IMR-90 (cell line): ENCODE measurements at regions not wholly inside any gene's neighbourhood (a gene's known extent, or its start where the extent isn't known, plus 50 kb on each side); places are given as distances from the start of the nearest gene placed in this dataset.

Experiments used
- ATAC-seq: fragments of 200-7000 bp; cut with Tn5 transposase; 2 replicates; pipeline ENCODE4 v1.9.1; 2020; ENCODE audit warnings: low read depth, mild to moderate bottlenecking, moderate library complexity
- BruUV-seq: library from RNA; stranded (reverse); fragments of 400-500 nt; replicated peaks from 2 replicates; lab custom pipeline; 2021; lab: Mats Ljungman, UMichigan
- CTCF ChIA-PET: fragments of 300-600 bp; formaldehyde crosslinking; extraction: SDS; loops from one replicate; lab custom pipeline; 2021; ENCODE audit warnings: antibody characterized with exemption; lab: Yijun Ruan, JAX
- POLR2A ChIA-PET: fragments of 300-600 bp; sonication (Branson Sonifier 250); formaldehyde crosslinking; loops from one replicate; lab custom pipeline; 2022; ENCODE audit warnings: antibody characterized with exemption; ENCODE audit not compliant: unreplicated experiment; lab: Charles Lee
- DNase-seq: peaks from one replicate; pipeline ENCODE4 v3.0.0; 2013
- H2AFZ ChIP-seq: replicated peaks from 2 replicates; pipeline ENCODE3; 2013; ENCODE audit warnings: low read length, mild to moderate bottlenecking; ENCODE audit not compliant: poor library complexity
- H2AK5ac ChIP-seq: 2 replicates; pipeline ENCODE4 v1.6.1; 2013; ENCODE audit warnings: low read depth, low read length, inconsistent platforms
- H2AK9ac ChIP-seq: replicated peaks from 2 replicates; pipeline ENCODE3; 2013; ENCODE audit warnings: mild to moderate bottlenecking, low read depth, low read length, moderate library complexity; ENCODE audit not compliant: poor library complexity
- H2BK120ac ChIP-seq: 2 replicates; pipeline ENCODE4 v1.6.1; 2013; ENCODE audit warnings: low read depth, low read length, inconsistent platforms
- H2BK15ac ChIP-seq: 3 replicates; pipeline ENCODE4 v1.6.1; 2013; ENCODE audit warnings: low read depth, low read length, inconsistent platforms
- H2BK20ac ChIP-seq: 2 replicates; pipeline ENCODE4 v1.6.1; 2013; ENCODE audit warnings: low read depth, mild to moderate bottlenecking, inconsistent platforms, low read length, moderate library complexity
- H2BK5ac ChIP-seq: 2 replicates; pipeline ENCODE4 v1.6.1; 2013; ENCODE audit warnings: mild to moderate bottlenecking, low read depth, low read length, inconsistent platforms; ENCODE audit not compliant: poor library complexity, severe bottlenecking
- H3K14ac ChIP-seq: replicated peaks from 2 replicates; pipeline ENCODE4 v1.6.1; 2013; ENCODE audit warnings: low read depth, low read length, inconsistent platforms
- H3K18ac ChIP-seq: 2 replicates; pipeline ENCODE4 v1.6.1; 2013; ENCODE audit warnings: low read depth, low read length, control low read depth
- H3K23ac ChIP-seq: 2 replicates; pipeline ENCODE4 v1.6.1; 2013; ENCODE audit warnings: low read depth, low read length, inconsistent platforms
- H3K27ac ChIP-seq: 2 replicates; pipeline ENCODE4 v1.5.1; 2013; ENCODE audit warnings: mild to moderate bottlenecking, control low read depth, low read length; ENCODE audit not compliant: insufficient read depth
- H3K27me3 ChIP-seq: 2 replicates; pipeline ENCODE4 v1.6.1; 2013; ENCODE audit warnings: low read length; ENCODE audit not compliant: control insufficient read depth, insufficient read depth
- H3K36me3 ChIP-seq: 2 replicates; pipeline ENCODE4 v1.6.1; 2013; ENCODE audit warnings: low read length, mixed read lengths; ENCODE audit not compliant: control insufficient read depth, insufficient read depth
- H3K4ac ChIP-seq: 2 replicates; pipeline ENCODE4 v1.6.1; 2013; ENCODE audit warnings: low read depth, low read length, inconsistent platforms
- H3K4me1 ChIP-seq: 2 replicates; pipeline ENCODE4 v1.6.1; 2013; ENCODE audit warnings: low read length, mixed read lengths; ENCODE audit not compliant: control insufficient read depth, insufficient read depth
- H3K4me2 ChIP-seq: 2 replicates; pipeline ENCODE4 v1.6.1; 2013; ENCODE audit warnings: low read depth, mild to moderate bottlenecking, control low read depth, low read length, moderate library complexity
- H3K4me3 ChIP-seq: 2 replicates; pipeline ENCODE4 v1.5.1; 2013; ENCODE audit warnings: low read depth, mild to moderate bottlenecking, control low read depth, low read length, moderate library complexity; ENCODE audit not compliant: insufficient read depth
- H3K56ac ChIP-seq: 2 replicates; pipeline ENCODE4 v1.6.1; 2013; ENCODE audit warnings: low read length, inconsistent platforms; ENCODE audit not compliant: insufficient read depth; ENCODE audit errors: extremely low read depth
- H3K79me1 ChIP-seq, 2 experiments: 2 replicates each; pipeline ENCODE4 v1.6.1; 2013; ENCODE audit warnings: low read length in 2 of 2, inconsistent platforms in 1 of 2, low read depth in 1 of 2
- H3K9ac ChIP-seq: 2 replicates; pipeline ENCODE4 v1.6.1; 2013; ENCODE audit warnings: low read depth, low read length, control low read depth
- H3K9me1 ChIP-seq: 2 replicates; pipeline ENCODE4 v1.6.1; 2013; ENCODE audit warnings: low read length, inconsistent platforms; ENCODE audit not compliant: insufficient read depth
- H3K9me3 ChIP-seq: 2 replicates; pipeline ENCODE4 v1.6.1; 2013; ENCODE audit warnings: low read length; ENCODE audit not compliant: control insufficient read depth, insufficient read depth
- H4K20me1 ChIP-seq: 2 replicates; pipeline ENCODE4 v1.6.1; 2013; ENCODE audit warnings: low read length, inconsistent platforms; ENCODE audit not compliant: insufficient read depth
- H4K5ac ChIP-seq: 2 replicates; pipeline ENCODE4 v1.6.1; 2013; ENCODE audit warnings: mild to moderate bottlenecking, low read depth, low read length, control low read depth
- H4K8ac ChIP-seq, 2 experiments: 2 replicates each; pipeline ENCODE4 v1.6.1; 2013; ENCODE audit warnings: low read depth in 2 of 2, low read length in 2 of 2, control low read depth in 1 of 2, inconsistent platforms in 1 of 2
- H4K91ac ChIP-seq: 2 replicates; pipeline ENCODE4 v1.6.1; 2013; ENCODE audit warnings: low read depth, low read length, inconsistent platforms; ENCODE audit not compliant: insufficient read depth
- RAD21 ChIP-seq: IDR thresholded peaks from 2 replicates; pipeline ENCODE4 v1.6.1; 2012; ENCODE audit warnings: low read length, improper control_type of control experiment
- RFX5 ChIP-seq: IDR thresholded peaks from 2 replicates; pipeline ENCODE4 v1.8.0; 2012; ENCODE audit warnings: low read depth, mild to moderate bottlenecking, low read length, moderate library complexity
- WGBS, 2 experiments: methylation state at CpG; one replicate each; pipeline versions ENCODE4 v1.1.5 to v1.1.7; 2013; ENCODE audit warnings: missing lambda C conversion rate in 2 of 2; ENCODE audit not compliant: insufficient read length in 1 of 2; ENCODE audit errors: extremely low coverage in 2 of 2; 5-methylcytosine and 5-hydroxymethylcytosine counted together
- dilution Hi-C: fragments of 300-500 bp; cut with HindIII; formaldehyde crosslinking; loops from one replicate; pipeline ENCODE4 v1.14.3; 2018; ENCODE audit warnings: low sequenced_read_pairs; ENCODE audit not compliant: unreplicated experiment
- in situ Hi-C: fragments of 300-500 bp; cut with MboI; formaldehyde crosslinking; loops from 3 replicates; pipeline ENCODE4 v1.14.3; 2019; ENCODE audit warnings: low sequenced_read_pairs, inconsistent platforms, mixed read lengths
- intact Hi-C: fragments of 100-400 bp; cut with micrococcal nuclease; formaldehyde crosslinking; loops from 2 replicates; pipeline ENCODE4 v1.10.0; 2022

GRCh38 chr19:28989739-28990138 lies 223.2 kb downstream of the UQCRFS1 start:
- dilution Hi-C loops: no loop called here
- Histone ChIP-seq H3K18ac (no peak overlapping the region), H2BK15ac (no peak overlapping the region), H3K27me3 (peaks cover 2% of the 10 kb centered on the region), H4K91ac (no peak overlapping the region), H3K36me3 (no peaks in the 10 kb centered on the region), H3K14ac (no peak overlapping the region), H3K9ac (no peak overlapping the region), H3K4me3 (no peak overlapping the region), H2BK5ac (no peak overlapping the region), H3K79me1 (no peaks in the 10 kb centered on the region), H3K4me1 (no peaks in the 10 kb centered on the region), H2BK120ac (no peak overlapping the region), H3K4ac (no peak overlapping the region), H4K20me1 (no peaks in the 10 kb centered on the region), H3K9me3 (peaks cover 9% of the 10 kb centered on the region), H3K9me1 (no peaks in the 10 kb centered on the region), H2AK5ac (no peak overlapping the region), H2BK20ac (no peak overlapping the region), H3K56ac (no peak overlapping the region), H4K8ac (no peak overlapping the region), H3K4me2 (no peak overlapping the region), H4K5ac (no peak overlapping the region), H2AK9ac (no peak overlapping the region), H3K23ac (no peak overlapping the region), H3K27ac (no peak overlapping the region), H2AFZ (no peak overlapping the region)
- CTCF ChIA-PET: no interaction called here
- ATAC-seq: no peak
- POLR2A ChIA-PET: no interaction called here
- intact Hi-C loops: no loop called here
- no CpG with 5 or more reads among the region's 6 CpGs for WGBS, 2 experiments
- no peak for TF ChIP-seq RAD21
- TF ChIP-seq RFX5: no peak
- in situ Hi-C loops: loop anchor here (25.0 kb wide), 1 partner anchor 252 kb away; no protein-coding TSS in a partner anchor
- no TSS peak for BruUV-seq
- no peak for DNase-seq
